ENCODE measurements at regions not wholly inside any gene's neighbourhood (a gene's known extent, or its start where the extent isn't known, plus 50 kb on each side); places are given as distances from the start of the nearest gene placed in this dataset.

GRCh38 chr6:139736325-139736906 lies 362.0 kb upstream of the CITED2 start:
- no peak for TF ChIP-seq POLR2A (IDR thresholded peaks at IDR 0.05)
- TF ChIP-seq, protein P1, sequence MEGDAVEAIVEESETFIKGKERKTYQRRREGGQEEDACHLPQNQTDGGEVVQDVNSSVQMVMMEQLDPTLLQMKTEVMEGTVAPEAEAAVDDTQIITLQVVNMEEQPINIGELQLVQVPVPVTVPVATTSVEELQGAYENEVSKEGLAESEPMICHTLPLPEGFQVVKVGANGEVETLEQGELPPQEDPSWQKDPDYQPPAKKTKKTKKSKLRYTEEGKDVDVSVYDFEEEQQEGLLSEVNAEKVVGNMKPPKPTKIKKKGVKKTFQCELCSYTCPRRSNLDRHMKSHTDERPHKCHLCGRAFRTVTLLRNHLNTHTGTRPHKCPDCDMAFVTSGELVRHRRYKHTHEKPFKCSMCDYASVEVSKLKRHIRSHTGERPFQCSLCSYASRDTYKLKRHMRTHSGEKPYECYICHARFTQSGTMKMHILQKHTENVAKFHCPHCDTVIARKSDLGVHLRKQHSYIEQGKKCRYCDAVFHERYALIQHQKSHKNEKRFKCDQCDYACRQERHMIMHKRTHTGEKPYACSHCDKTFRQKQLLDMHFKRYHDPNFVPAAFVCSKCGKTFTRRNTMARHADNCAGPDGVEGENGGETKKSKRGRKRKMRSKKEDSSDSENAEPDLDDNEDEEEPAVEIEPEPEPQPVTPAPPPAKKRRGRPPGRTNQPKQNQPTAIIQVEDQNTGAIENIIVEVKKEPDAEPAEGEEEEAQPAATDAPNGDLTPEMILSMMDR (IDR thresholded peaks at IDR 0.05), result no peak
